ENCODE measurements at regions not wholly inside any gene's neighbourhood (a gene's known extent, or its start where the extent isn't known, plus 50 kb on each side); places are given as distances from the start of the nearest gene placed in this dataset.

- TF ChIP-seq EZH2 (IDR thresholded peaks at IDR 0.05; ENCODE audit: low read length) (no peak), CTCF (optimal IDR thresholded peaks at IDR 0.05 in 1 of 3, IDR thresholded peaks at IDR 0.05 in 1 of 3, conservative IDR thresholded peaks at IDR 0.05 in 1 of 3; ENCODE audit: extremely low read depth in 1 of 3, insufficient read depth in 2 of 3, low read length in 3 of 3) (no peak)
These were observed 623.1 kb downstream of the HTR1B start for GRCh38 chr6:76840041-76840745.

All from keratinocyte (primary cell).